ENCODE measurements at regions not wholly inside any gene's neighbourhood (a gene's known extent, or its start where the extent isn't known, plus 50 kb on each side); places are given as distances from the start of the nearest gene placed in this dataset.

GRCh38 chr2:9124231-9124741, 82.3 kb upstream of the ASAP2 start:
- no peak for TF ChIP-seq CTCF (IDR thresholded peaks at IDR 0.05)
- no peak for TF ChIP-seq POLR2A (IDR thresholded peaks at IDR 0.05)
- TF ChIP-seq EP300 (IDR thresholded peaks at IDR 0.05; ENCODE audit: low read depth) = no peak

All from transverse colon (tissue), 3 donors.